IMR-90 (cell line): ENCODE measurements at regions not wholly inside any gene's neighbourhood (a gene's known extent, or its start where the extent isn't known, plus 50 kb on each side); places are given as distances from the start of the nearest gene placed in this dataset.

Experiments used
- ATAC-seq: fragments of 200-7000 bp; cut with Tn5 transposase; 2 replicates; pipeline ENCODE4 v1.9.1; 2020; ENCODE audit warnings: low read depth, mild to moderate bottlenecking, moderate library complexity
- BruUV-seq: library from RNA; stranded (reverse); fragments of 400-500 nt; replicated peaks from 2 replicates; lab custom pipeline; 2021; lab: Mats Ljungman, UMichigan
- CTCF ChIA-PET: fragments of 300-600 bp; formaldehyde crosslinking; extraction: SDS; loops from one replicate; lab custom pipeline; 2021; ENCODE audit warnings: antibody characterized with exemption; lab: Yijun Ruan, JAX
- POLR2A ChIA-PET: fragments of 300-600 bp; sonication (Branson Sonifier 250); formaldehyde crosslinking; loops from one replicate; lab custom pipeline; 2022; ENCODE audit warnings: antibody characterized with exemption; ENCODE audit not compliant: unreplicated experiment; lab: Charles Lee
- DNase-seq: peaks from one replicate; pipeline ENCODE4 v3.0.0; 2013
- H2AFZ ChIP-seq: replicated peaks from 2 replicates; pipeline ENCODE3; 2013; ENCODE audit warnings: low read length, mild to moderate bottlenecking; ENCODE audit not compliant: poor library complexity
- H2AK5ac ChIP-seq: 2 replicates; pipeline ENCODE4 v1.6.1; 2013; ENCODE audit warnings: low read depth, low read length, inconsistent platforms
- H2AK9ac ChIP-seq: replicated peaks from 2 replicates; pipeline ENCODE3; 2013; ENCODE audit warnings: mild to moderate bottlenecking, low read depth, low read length, moderate library complexity; ENCODE audit not compliant: poor library complexity
- H2BK120ac ChIP-seq: 2 replicates; pipeline ENCODE4 v1.6.1; 2013; ENCODE audit warnings: low read depth, low read length, inconsistent platforms
- H2BK15ac ChIP-seq: 3 replicates; pipeline ENCODE4 v1.6.1; 2013; ENCODE audit warnings: low read depth, low read length, inconsistent platforms
- H2BK20ac ChIP-seq: 2 replicates; pipeline ENCODE4 v1.6.1; 2013; ENCODE audit warnings: low read depth, mild to moderate bottlenecking, inconsistent platforms, low read length, moderate library complexity
- H2BK5ac ChIP-seq: 2 replicates; pipeline ENCODE4 v1.6.1; 2013; ENCODE audit warnings: mild to moderate bottlenecking, low read depth, low read length, inconsistent platforms; ENCODE audit not compliant: poor library complexity, severe bottlenecking
- H3K14ac ChIP-seq: replicated peaks from 2 replicates; pipeline ENCODE4 v1.6.1; 2013; ENCODE audit warnings: low read depth, low read length, inconsistent platforms
- H3K18ac ChIP-seq: 2 replicates; pipeline ENCODE4 v1.6.1; 2013; ENCODE audit warnings: low read depth, low read length, control low read depth
- H3K23ac ChIP-seq: 2 replicates; pipeline ENCODE4 v1.6.1; 2013; ENCODE audit warnings: low read depth, low read length, inconsistent platforms
- H3K27ac ChIP-seq: 2 replicates; pipeline ENCODE4 v1.5.1; 2013; ENCODE audit warnings: mild to moderate bottlenecking, control low read depth, low read length; ENCODE audit not compliant: insufficient read depth
- H3K27me3 ChIP-seq: 2 replicates; pipeline ENCODE4 v1.6.1; 2013; ENCODE audit warnings: low read length; ENCODE audit not compliant: control insufficient read depth, insufficient read depth
- H3K36me3 ChIP-seq: 2 replicates; pipeline ENCODE4 v1.6.1; 2013; ENCODE audit warnings: low read length, mixed read lengths; ENCODE audit not compliant: control insufficient read depth, insufficient read depth
- H3K4ac ChIP-seq: 2 replicates; pipeline ENCODE4 v1.6.1; 2013; ENCODE audit warnings: low read depth, low read length, inconsistent platforms
- H3K4me1 ChIP-seq: 2 replicates; pipeline ENCODE4 v1.6.1; 2013; ENCODE audit warnings: low read length, mixed read lengths; ENCODE audit not compliant: control insufficient read depth, insufficient read depth
- H3K4me2 ChIP-seq: 2 replicates; pipeline ENCODE4 v1.6.1; 2013; ENCODE audit warnings: low read depth, mild to moderate bottlenecking, control low read depth, low read length, moderate library complexity
- H3K4me3 ChIP-seq: 2 replicates; pipeline ENCODE4 v1.5.1; 2013; ENCODE audit warnings: low read depth, mild to moderate bottlenecking, control low read depth, low read length, moderate library complexity; ENCODE audit not compliant: insufficient read depth
- H3K56ac ChIP-seq: 2 replicates; pipeline ENCODE4 v1.6.1; 2013; ENCODE audit warnings: low read length, inconsistent platforms; ENCODE audit not compliant: insufficient read depth; ENCODE audit errors: extremely low read depth
- H3K79me1 ChIP-seq, 2 experiments: 2 replicates each; pipeline ENCODE4 v1.6.1; 2013; ENCODE audit warnings: low read length in 2 of 2, inconsistent platforms in 1 of 2, low read depth in 1 of 2
- H3K9ac ChIP-seq: 2 replicates; pipeline ENCODE4 v1.6.1; 2013; ENCODE audit warnings: low read depth, low read length, control low read depth
- H3K9me1 ChIP-seq: 2 replicates; pipeline ENCODE4 v1.6.1; 2013; ENCODE audit warnings: low read length, inconsistent platforms; ENCODE audit not compliant: insufficient read depth
- H3K9me3 ChIP-seq: 2 replicates; pipeline ENCODE4 v1.6.1; 2013; ENCODE audit warnings: low read length; ENCODE audit not compliant: control insufficient read depth, insufficient read depth
- H4K20me1 ChIP-seq: 2 replicates; pipeline ENCODE4 v1.6.1; 2013; ENCODE audit warnings: low read length, inconsistent platforms; ENCODE audit not compliant: insufficient read depth
- H4K5ac ChIP-seq: 2 replicates; pipeline ENCODE4 v1.6.1; 2013; ENCODE audit warnings: mild to moderate bottlenecking, low read depth, low read length, control low read depth
- H4K8ac ChIP-seq, 2 experiments: 2 replicates each; pipeline ENCODE4 v1.6.1; 2013; ENCODE audit warnings: low read depth in 2 of 2, low read length in 2 of 2, control low read depth in 1 of 2, inconsistent platforms in 1 of 2
- H4K91ac ChIP-seq: 2 replicates; pipeline ENCODE4 v1.6.1; 2013; ENCODE audit warnings: low read depth, low read length, inconsistent platforms; ENCODE audit not compliant: insufficient read depth
- BHLHE40 ChIP-seq: fragments of 150-350 bp; IDR thresholded peaks from 2 replicates; pipeline ENCODE4 v1.6.1; 2016; ENCODE audit warnings: mild to moderate bottlenecking, low read depth, low read length
- FOS ChIP-seq: fragments of 150-350 bp; IDR thresholded peaks from 2 replicates; pipeline ENCODE4 v1.6.1; 2016; ENCODE audit warnings: low read depth, low read length
- MAFK ChIP-seq: IDR thresholded peaks from 2 replicates; pipeline ENCODE4 v1.6.1; 2012; ENCODE audit warnings: low read depth, low read length, improper control_type of control experiment
- NFE2L2 ChIP-seq: fragments of 150-350 bp; IDR thresholded peaks from 2 replicates; pipeline ENCODE4 v1.6.1; 2016; ENCODE audit warnings: low read depth, mild to moderate bottlenecking, low read length
- POLR2A ChIP-seq: IDR thresholded peaks from 2 replicates; pipeline ENCODE4 v1.6.1; 2012; ENCODE audit warnings: mild to moderate bottlenecking, low read depth, low read length
- RCOR1 ChIP-seq: IDR thresholded peaks from 2 replicates; pipeline ENCODE4 v1.6.1; 2012; ENCODE audit warnings: mild to moderate bottlenecking, low read length, improper control_type of control experiment; ENCODE audit not compliant: insufficient replicate concordance
- RFX5 ChIP-seq: IDR thresholded peaks from 2 replicates; pipeline ENCODE4 v1.8.0; 2012; ENCODE audit warnings: low read depth, mild to moderate bottlenecking, low read length, moderate library complexity
- SMC3 ChIP-seq: fragments of 150-350 bp; IDR thresholded peaks from 2 replicates; pipeline ENCODE4 v1.6.1; 2016; ENCODE audit warnings: low read depth, mild to moderate bottlenecking, antibody characterized with exemption, low read length, moderate library complexity
- USF2 ChIP-seq: fragments of 150-350 bp; IDR thresholded peaks from 2 replicates; pipeline ENCODE4 v1.6.1; 2017; ENCODE audit warnings: mild to moderate bottlenecking, antibody characterized with exemption, low read length, low read depth
- WGBS, 2 experiments: methylation state at CpG; one replicate each; pipeline versions ENCODE4 v1.1.5 to v1.1.7; 2013; ENCODE audit warnings: missing lambda C conversion rate in 2 of 2; ENCODE audit not compliant: insufficient read length in 1 of 2; ENCODE audit errors: extremely low coverage in 2 of 2; 5-methylcytosine and 5-hydroxymethylcytosine counted together
- dilution Hi-C: fragments of 300-500 bp; cut with HindIII; formaldehyde crosslinking; loops from one replicate; pipeline ENCODE4 v1.14.3; 2018; ENCODE audit warnings: low sequenced_read_pairs; ENCODE audit not compliant: unreplicated experiment
- in situ Hi-C: fragments of 300-500 bp; cut with MboI; formaldehyde crosslinking; loops from 3 replicates; pipeline ENCODE4 v1.14.3; 2019; ENCODE audit warnings: low sequenced_read_pairs, inconsistent platforms, mixed read lengths
- intact Hi-C: fragments of 100-400 bp; cut with micrococcal nuclease; formaldehyde crosslinking; loops from 2 replicates; pipeline ENCODE4 v1.10.0; 2022
- TF ChIP-seq, protein P1 (sequence below): fragments of 150-350 bp; IDR thresholded peaks from 2 replicates; pipeline ENCODE4 v1.6.1; 2016; ENCODE audit warnings: low read depth, mild to moderate bottlenecking, low read length, moderate library complexity, borderline replicate concordance

- no peak overlapping the region for H3K14ac ChIP-seq
- no peaks in the 10 kb centered on the region for H3K9me3 ChIP-seq
- no peak overlapping the region for H3K18ac ChIP-seq
- no peak overlapping the region for H4K5ac ChIP-seq
- H2BK5ac ChIP-seq, result no peak overlapping the region
- no peak overlapping the region for H3K23ac ChIP-seq
- ChIA-PET CTCF (no interaction called here), POLR2A (no interaction called here)
- no peak for ATAC-seq
- H3K27me3 ChIP-seq, result no peaks in the 10 kb centered on the region
- H3K4ac ChIP-seq, result no peak overlapping the region
- H2BK15ac ChIP-seq, result no peak overlapping the region
- H2BK20ac ChIP-seq, result no peak overlapping the region
- intact Hi-C loops, result loop anchor here (2.0 kb wide), 1 partner anchor 18 kb away; no protein-coding TSS in a partner anchor
- H4K91ac ChIP-seq, result no peak overlapping the region
- no peak overlapping the region for H3K56ac ChIP-seq
- no peak overlapping the region for H3K27ac ChIP-seq
- no CpG with 5 or more reads among the region's 1 CpG for WGBS, 2 experiments
- no peaks in the 10 kb centered on the region for H3K79me1 ChIP-seq
- no TSS peak for BruUV-seq
- dilution Hi-C loops, result no loop called here
- no peak overlapping the region for H4K8ac ChIP-seq
- no peak overlapping the region for H3K4me2 ChIP-seq
- H2AK9ac ChIP-seq, result no peak overlapping the region
- H2BK120ac ChIP-seq, result no peak overlapping the region
- TF ChIP-seq USF2, result no peak
- no peak for TF ChIP-seq SMC3
- no peak for TF ChIP-seq NFE2L2
- TF ChIP-seq RCOR1, result no peak
- no peak for TF ChIP-seq POLR2A
- TF ChIP-seq BHLHE40, result no peak
- TF ChIP-seq, protein P1, sequence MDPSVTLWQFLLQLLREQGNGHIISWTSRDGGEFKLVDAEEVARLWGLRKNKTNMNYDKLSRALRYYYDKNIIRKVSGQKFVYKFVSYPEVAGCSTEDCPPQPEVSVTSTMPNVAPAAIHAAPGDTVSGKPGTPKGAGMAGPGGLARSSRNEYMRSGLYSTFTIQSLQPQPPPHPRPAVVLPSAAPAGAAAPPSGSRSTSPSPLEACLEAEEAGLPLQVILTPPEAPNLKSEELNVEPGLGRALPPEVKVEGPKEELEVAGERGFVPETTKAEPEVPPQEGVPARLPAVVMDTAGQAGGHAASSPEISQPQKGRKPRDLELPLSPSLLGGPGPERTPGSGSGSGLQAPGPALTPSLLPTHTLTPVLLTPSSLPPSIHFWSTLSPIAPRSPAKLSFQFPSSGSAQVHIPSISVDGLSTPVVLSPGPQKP, result no peak
- TF ChIP-seq MAFK, result no peak
- no peak for TF ChIP-seq RFX5
- no peak for TF ChIP-seq FOS
- no peak overlapping the region for H2AK5ac ChIP-seq
- in situ Hi-C loops, result no loop called here
- no peaks in the 10 kb centered on the region for H3K36me3 ChIP-seq
- no peak overlapping the region for H2AFZ ChIP-seq
- H3K4me1 ChIP-seq, result peaks cover 5% of the 10 kb centered on the region; the same call in 1 of the 2 replicates
- no peaks in the 10 kb centered on the region for H4K20me1 ChIP-seq
- DNase-seq, result no peak
- H3K4me3 ChIP-seq, result no peak overlapping the region
- no peak overlapping the region for H3K9ac ChIP-seq
- H3K9me1 ChIP-seq, result peaks cover 7% of the 10 kb centered on the region
Measured at GRCh38 chr1:96372881-96373280, 348.7 kb upstream of the PTBP2 start.
